ENCODE measurements at regions not wholly inside any gene's neighbourhood (a gene's known extent, or its start where the extent isn't known, plus 50 kb on each side); places are given as distances from the start of the nearest gene placed in this dataset.
A peak's percentile ranks its signal among the peaks of the same experiment; 100 is the strongest.

DNA sequence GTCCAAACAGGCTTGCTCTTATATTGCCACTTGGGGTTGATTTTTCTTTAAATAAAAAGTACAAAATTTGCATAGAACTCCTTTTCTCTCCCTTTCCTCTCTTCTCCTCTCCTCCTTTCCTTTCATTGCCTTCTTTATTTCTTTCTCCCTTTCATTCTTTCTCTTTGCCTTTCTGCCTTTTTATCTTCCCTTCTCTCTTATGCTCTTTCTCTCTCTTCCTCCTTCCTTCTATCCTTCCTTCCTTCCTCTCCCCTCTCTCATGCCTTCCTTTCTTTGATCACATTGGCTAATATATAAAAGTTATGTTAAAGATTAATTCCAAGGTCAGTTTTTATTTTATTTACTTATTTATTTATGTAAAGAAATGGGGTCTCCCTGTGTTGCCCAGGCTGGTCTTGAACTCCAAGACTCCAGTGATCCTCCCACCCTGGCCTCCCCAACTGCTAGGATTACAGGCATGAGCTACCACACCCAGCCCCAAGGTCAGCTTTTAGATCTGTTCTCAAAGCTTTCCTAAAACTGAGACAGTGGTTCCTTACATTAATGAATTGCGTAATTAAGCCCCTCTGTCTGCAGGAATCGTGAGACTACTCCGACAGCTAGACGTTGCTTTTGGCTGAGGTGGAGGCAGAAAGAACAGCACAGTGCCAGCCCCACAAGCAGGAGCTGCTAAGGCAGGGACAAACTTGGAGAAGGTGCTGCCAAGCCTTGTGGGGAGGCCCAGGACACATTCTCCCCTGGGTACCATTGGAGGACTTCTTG, 361.9 kb downstream of the SIPA1L2 start:
- H3K27me3 ChIP-seq = no peaks in the 10 kb centered on the region
- no peak overlapping the region for H3K27ac ChIP-seq
- no peak overlapping the region for H3K4me3 ChIP-seq

GRCh38 chr1:232267092-232267836, 362.7 kb downstream of the SIPA1L2 start:
- Histone ChIP-seq H3K4me3 (no peak overlapping the region), H3K36me3 (no peaks in the 10 kb centered on the region), H3K4me1 (peaks cover 3% of the 10 kb centered on the region; the same call in 1 of the 2 replicates), H3K27me3 (no peaks in the 10 kb centered on the region), H3K9me3 (replicated peaks) (no peaks in the 10 kb centered on the region), H3K27ac (no peak overlapping the region)
- no peak for DNase-seq

More for the DNA sequence above, 361.9 kb downstream of the SIPA1L2 start:
- H3K4me1 ChIP-seq = peaks cover 10% of the 10 kb centered on the region; the same call in 1 of the 2 replicates
- H3K36me3 ChIP-seq = no peaks in the 10 kb centered on the region
- DNase-seq = no peak
- no peaks in the 10 kb centered on the region for H3K9me3 ChIP-seq (replicated peaks)

- no peak overlapping the region for H3K4me3 ChIP-seq
- H3K36me3 ChIP-seq = no peaks in the 10 kb centered on the region
- 0 out of 2 replicates have a peak, but pooled peaks cover 3% of the 10 kb centered on the region for H3K9me3 ChIP-seq (replicated peaks)
- no peak for DNase-seq
- H3K27me3 ChIP-seq = peaks cover 3% of the 10 kb centered on the region; the same call in 1 of the 2 replicates
- H3K4me1 ChIP-seq = no peaks in the 10 kb centered on the region
- no peak overlapping the region for H3K27ac ChIP-seq
Measured at GRCh38 chr1:232263452-232263851, 366.5 kb downstream of the SIPA1L2 start.

GRCh38 chr1:232262991-232263390, 366.9 kb downstream of the SIPA1L2 start:
- DNase-seq = no peak
- Histone ChIP-seq H3K9me3 (replicated peaks) (0 out of 2 replicates have a peak, but pooled peaks cover 3% of the 10 kb centered on the region), H3K27me3 (peaks cover 3% of the 10 kb centered on the region; the same call in 1 of the 2 replicates), H3K4me3 (no peak overlapping the region), H3K27ac (no peak overlapping the region), H3K4me1 (no peaks in the 10 kb centered on the region), H3K36me3 (no peaks in the 10 kb centered on the region)

DNA sequence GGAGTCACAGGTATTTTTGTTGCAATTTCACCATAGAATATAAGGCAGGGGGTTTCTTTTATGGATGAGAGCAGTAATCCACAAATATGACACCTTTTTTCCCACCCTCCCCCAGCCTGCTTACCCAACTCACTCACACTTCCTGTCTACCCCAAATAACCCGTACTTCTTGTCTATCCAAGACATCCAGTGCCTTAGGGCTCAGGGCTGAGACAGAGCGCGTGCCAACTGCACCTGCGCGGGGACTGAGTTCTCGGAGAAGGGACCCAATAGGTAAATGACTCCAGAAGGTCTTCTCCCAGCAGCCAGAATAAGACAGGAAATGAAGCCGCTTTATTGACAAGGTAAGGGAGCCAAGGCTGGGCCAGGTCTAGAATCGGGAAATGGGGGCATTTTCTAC, 369.1 kb downstream of the SIPA1L2 start:
- Histone ChIP-seq H3K4me1 (no peaks in the 10 kb centered on the region), H3K36me3 (no peaks in the 10 kb centered on the region), H3K27me3 (peaks cover 8% of the 10 kb centered on the region), H3K27ac (no peak overlapping the region), H3K4me3 (no peak overlapping the region), H3K9me3 (replicated peaks) (0 out of 2 replicates have a peak, but pooled peaks cover 3% of the 10 kb centered on the region)
- no peak for DNase-seq

- Histone ChIP-seq H3K4me1 (no peaks in the 10 kb centered on the region), H3K9me3 (replicated peaks) (peaks cover 3% of the 10 kb centered on the region; the same call in 1 of the 2 replicates), H3K27ac (no peak overlapping the region), H3K36me3 (no peaks in the 10 kb centered on the region), H3K4me3 (no peak overlapping the region), H3K27me3 (peaks cover 8% of the 10 kb centered on the region)
- DNase-seq = no peak
Measured at GRCh38 chr1:232260045-232260444, 369.9 kb downstream of the SIPA1L2 start.

- H3K27me3 ChIP-seq = peaks cover 8% of the 10 kb centered on the region
- H3K4me1 ChIP-seq = no peaks in the 10 kb centered on the region
- H3K4me3 ChIP-seq = no peak overlapping the region
- no peak overlapping the region for H3K27ac ChIP-seq
- H3K9me3 ChIP-seq (replicated peaks) = peaks cover 3% of the 10 kb centered on the region; the same call in 1 of the 2 replicates
- no peaks in the 10 kb centered on the region for H3K36me3 ChIP-seq
- DNase-seq = no peak
Measured at GRCh38 chr1:232259333-232259732, 370.6 kb downstream of the SIPA1L2 start.

GRCh38 chr1:232252546-232253118, 377.3 kb downstream of the SIPA1L2 start:
- H3K4me3 ChIP-seq = no peak overlapping the region
- H3K9me3 ChIP-seq (replicated peaks) = peaks cover 4% of the 10 kb centered on the region
- peaks cover 4% of the 10 kb centered on the region; the same call in 1 of the 2 replicates for H3K4me1 ChIP-seq
- no peak for DNase-seq
- H3K27ac ChIP-seq = no peak overlapping the region
- H3K27me3 ChIP-seq = peaks cover 14% of the 10 kb centered on the region
- no peaks in the 10 kb centered on the region for H3K36me3 ChIP-seq

DNA sequence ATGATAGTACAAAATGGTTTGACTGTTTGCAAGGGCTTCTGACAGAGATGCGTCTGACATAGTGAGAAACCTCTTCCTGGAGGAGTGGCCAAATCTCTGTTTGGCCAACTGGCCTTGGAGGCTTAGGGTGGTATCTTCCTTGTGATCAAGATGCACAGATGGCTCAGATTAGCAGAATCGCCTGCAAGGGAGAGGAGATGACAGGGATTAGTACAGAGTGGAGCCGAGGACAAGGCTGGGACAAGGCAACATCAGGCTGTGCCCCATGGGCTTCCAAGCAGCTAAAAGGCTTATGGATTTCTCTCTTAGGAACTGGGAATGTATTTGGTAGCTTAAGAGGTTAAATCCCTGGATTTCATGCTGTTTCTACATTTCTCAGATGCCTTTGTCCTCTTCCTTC, 379.1 kb downstream of the SIPA1L2 start:
- DNase-seq = peak; percentile 47 to 63

GRCh38 chr1:232249861-232250777, 379.8 kb downstream of the SIPA1L2 start:
- Histone ChIP-seq H3K36me3 (no peaks in the 10 kb centered on the region), H3K27ac (no peak overlapping the region), H3K27me3 (peaks cover 9% of the 10 kb centered on the region; the same call in 1 of the 2 replicates), H3K4me3 (no peak overlapping the region), H3K4me1 (peaks cover 4% of the 10 kb centered on the region; the same call in 1 of the 2 replicates), H3K9me3 (replicated peaks) (peaks cover 4% of the 10 kb centered on the region)
- no peak for DNase-seq

More for the DNA sequence above, 379.1 kb downstream of the SIPA1L2 start:
- Histone ChIP-seq H3K9me3 (replicated peaks) (peaks cover 4% of the 10 kb centered on the region), H3K36me3 (no peaks in the 10 kb centered on the region), H3K27ac (no peak overlapping the region), H3K4me1 (peaks cover 4% of the 10 kb centered on the region; the same call in 1 of the 2 replicates), H3K4me3 (no peak overlapping the region), H3K27me3 (peaks cover 9% of the 10 kb centered on the region; the same call in 1 of the 2 replicates)

- Histone ChIP-seq H3K27ac (no peak overlapping the region), H3K36me3 (no peaks in the 10 kb centered on the region), H3K9me3 (replicated peaks) (peaks cover 4% of the 10 kb centered on the region; the same call in 1 of the 2 replicates), H3K27me3 (peaks cover 9% of the 10 kb centered on the region; the same call in 1 of the 2 replicates), H3K4me1 (peaks cover 4% of the 10 kb centered on the region; the same call in 1 of the 2 replicates), H3K4me3 (no peak overlapping the region)
- no peak for DNase-seq
Measured at GRCh38 chr1:232249339-232249738, 380.6 kb downstream of the SIPA1L2 start.

GRCh38 chr1:232248276-232248820, 381.6 kb downstream of the SIPA1L2 start:
- H3K4me1 ChIP-seq = peaks cover 4% of the 10 kb centered on the region; the same call in 1 of the 2 replicates
- DNase-seq = no peak
- H3K4me3 ChIP-seq = no peak overlapping the region
- no peak overlapping the region for H3K27ac ChIP-seq
- no peaks in the 10 kb centered on the region for H3K36me3 ChIP-seq
- peaks cover 6% of the 10 kb centered on the region; the same call in 1 of the 2 replicates for H3K27me3 ChIP-seq
- H3K9me3 ChIP-seq (replicated peaks) = peaks cover 4% of the 10 kb centered on the region; the same call in 1 of the 2 replicates

DNA sequence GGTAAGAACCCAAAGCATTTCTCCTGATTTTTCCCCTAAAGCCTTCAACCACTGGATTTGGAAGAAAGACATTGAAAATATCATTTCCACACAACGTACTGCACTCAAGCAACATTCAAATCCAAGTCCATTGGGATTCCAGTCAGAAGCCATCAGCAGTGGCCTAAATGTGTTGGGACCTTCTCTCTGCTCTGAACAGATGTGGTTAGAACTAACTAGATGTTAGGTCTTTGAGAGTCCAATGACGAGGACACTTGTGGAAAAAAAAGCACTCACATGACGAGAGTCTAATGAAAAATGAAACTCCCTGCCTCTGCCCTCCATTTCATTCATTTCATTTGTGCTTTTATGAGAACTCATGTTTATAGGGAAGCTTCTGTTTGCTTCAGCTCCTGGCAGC, 382.3 kb downstream of the SIPA1L2 start:
- Histone ChIP-seq H3K4me1 (peaks cover 4% of the 10 kb centered on the region; the same call in 1 of the 2 replicates), H3K27me3 (no peaks in the 10 kb centered on the region; the same call in 1 of the 2 replicates), H3K36me3 (no peaks in the 10 kb centered on the region), H3K9me3 (replicated peaks) (peaks cover 4% of the 10 kb centered on the region; the same call in 1 of the 2 replicates), H3K4me3 (no peak overlapping the region), H3K27ac (no peak overlapping the region)
- no peak for DNase-seq

All from SJCRH30 (cell line).